HG03432 (cell line): ENCODE measurements at regions not wholly inside any gene's neighbourhood (a gene's known extent, or its start where the extent isn't known, plus 50 kb on each side); places are given as distances from the start of the nearest gene placed in this dataset.

Experiments
- ATAC-seq: cut with Tn5 transposase; IDR thresholded peaks from one replicate; pipeline ENCODE4 v1.9.1; 2021; ENCODE audit warnings: mild to moderate bottlenecking, moderate library complexity; ENCODE audit not compliant: unreplicated experiment

DNA sequence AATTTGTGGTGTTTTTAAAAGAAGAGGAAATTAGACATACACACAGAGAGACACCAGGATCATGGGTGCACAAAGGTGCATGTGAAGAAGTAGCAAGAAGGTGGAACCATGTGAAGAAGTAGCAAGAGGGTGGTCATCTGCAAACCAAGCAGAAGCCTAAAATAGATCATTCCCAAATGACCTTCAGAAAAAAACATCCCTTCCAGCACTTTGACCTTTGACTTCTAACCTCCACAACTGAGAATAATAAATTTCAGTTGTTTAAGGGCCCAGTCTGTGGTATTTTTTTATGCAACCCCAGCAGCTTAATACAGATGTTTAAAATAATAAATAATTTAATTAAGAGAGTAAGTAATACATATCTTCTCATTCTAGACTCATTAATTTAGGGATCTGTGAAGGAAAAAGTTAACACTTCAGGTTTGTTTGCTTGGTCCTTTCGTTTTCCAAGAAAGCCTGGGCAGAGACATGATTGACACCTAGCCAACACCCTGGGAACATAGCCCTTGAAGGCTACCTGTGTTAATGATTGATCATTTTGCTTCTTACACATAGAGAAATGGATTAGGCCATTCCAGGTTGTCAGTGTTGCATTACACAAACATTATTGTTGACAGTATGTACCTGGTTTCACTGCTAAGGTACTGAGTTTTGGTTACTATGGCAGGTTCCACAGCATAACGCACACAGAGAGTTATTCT is 1331.2 kb upstream of the GBE1 start:
- no peak for ATAC-seq

DNA sequence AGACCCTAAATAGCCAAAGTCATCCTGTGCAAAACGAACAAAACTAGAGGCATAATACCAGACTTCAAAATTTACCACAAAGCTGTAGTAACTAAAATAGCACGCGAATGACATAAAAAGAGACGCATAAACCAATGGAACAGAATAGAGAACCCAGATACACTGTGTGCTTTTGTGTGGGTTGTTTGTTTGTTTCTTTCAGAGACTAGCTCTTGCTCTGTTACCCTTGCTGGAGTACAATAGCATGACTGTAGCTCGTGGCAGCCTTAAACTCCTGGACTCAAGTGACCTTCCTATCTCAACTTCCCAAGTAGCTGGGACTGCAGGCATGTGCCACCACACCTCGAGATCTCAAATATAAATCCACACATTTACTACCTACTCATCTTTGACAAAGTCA is 1314.6 kb upstream of the GBE1 start:
- ATAC-seq = no peak

DNA sequence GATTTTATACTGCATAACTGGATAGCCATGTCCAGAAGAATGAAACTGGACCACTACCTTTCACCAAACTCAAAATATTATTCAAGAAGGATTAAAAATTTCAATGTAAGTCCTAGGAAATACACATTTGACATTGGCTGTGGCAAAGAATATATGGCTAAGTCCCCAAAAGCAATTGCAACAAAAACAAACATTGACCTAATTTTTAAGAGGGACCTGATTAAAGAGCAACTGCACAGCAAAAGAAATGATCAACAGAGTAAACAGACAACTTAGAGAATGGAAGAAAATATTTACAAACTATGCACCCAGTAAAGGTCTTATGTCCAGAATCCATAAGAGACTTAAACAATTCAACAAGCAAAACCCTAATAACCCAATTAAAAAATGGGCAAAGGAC is 1313.0 kb upstream of the GBE1 start:
- no peak for ATAC-seq

- no peak for ATAC-seq
These were observed 1304.5 kb upstream of the GBE1 start for GRCh38 chr3:83065851-83066460.

GRCh38 chr3:83063446-83063845 is 1302.0 kb upstream of the GBE1 start:
- no peak for ATAC-seq

GRCh38 chr3:83048556-83048955 is 1287.1 kb upstream of the GBE1 start:
- ATAC-seq = no peak

GRCh38 chr3:83039422-83039821 is 1278.0 kb upstream of the GBE1 start:
- no peak for ATAC-seq

- ATAC-seq = no peak
These were observed 1274.2 kb upstream of the GBE1 start for GRCh38 chr3:83035704-83036010.

- no peak for ATAC-seq
These were observed 1273.6 kb upstream of the GBE1 start for GRCh38 chr3:83034806-83035703.

DNA sequence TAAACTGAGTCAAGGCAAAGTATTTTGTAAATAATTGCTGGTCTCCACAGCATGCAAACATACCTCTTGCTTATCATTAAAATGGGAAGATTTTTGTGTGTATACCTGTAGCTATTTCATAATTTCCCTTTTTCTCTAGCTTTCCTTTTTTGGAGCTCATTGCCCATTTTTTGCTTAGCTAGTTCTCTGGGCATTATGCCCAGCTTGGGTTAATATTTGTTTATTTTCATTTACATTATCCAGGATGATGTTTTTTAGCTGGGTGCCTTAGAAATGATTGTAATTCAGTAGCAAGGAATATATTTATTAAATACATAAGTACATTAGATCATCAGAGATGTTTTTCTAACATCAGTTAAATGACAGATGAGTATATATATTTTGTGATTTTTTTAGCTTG is 1271.7 kb upstream of the GBE1 start:
- no peak for ATAC-seq

- no peak for ATAC-seq
These were observed 1261.6 kb upstream of the GBE1 start for GRCh38 chr3:83023086-83023485.

DNA sequence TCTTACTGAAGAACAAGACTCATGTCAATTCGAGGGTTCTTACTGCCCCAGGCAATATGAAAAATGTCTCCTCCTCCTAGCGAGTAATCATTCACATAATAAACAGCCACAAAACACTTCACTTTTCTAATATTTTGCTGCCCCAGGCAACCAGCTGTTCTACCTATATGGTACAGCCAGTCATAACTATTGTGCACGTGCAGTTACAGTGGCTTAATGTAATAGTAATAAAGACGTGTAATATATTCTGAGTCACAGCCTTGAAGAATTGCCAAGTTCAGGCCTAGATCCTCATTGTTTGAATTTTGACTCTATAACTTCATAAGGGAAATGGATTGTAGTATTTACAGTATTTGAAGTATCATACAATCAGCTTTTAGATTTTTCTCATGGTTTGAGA is 1250.0 kb upstream of the GBE1 start:
- no peak for ATAC-seq

- ATAC-seq = no peak
These were observed 1242.5 kb upstream of the GBE1 start for GRCh38 chr3:83003917-83004316.

GRCh38 chr3:83002869-83003445 is 1241.5 kb upstream of the GBE1 start:
- no peak for ATAC-seq

DNA sequence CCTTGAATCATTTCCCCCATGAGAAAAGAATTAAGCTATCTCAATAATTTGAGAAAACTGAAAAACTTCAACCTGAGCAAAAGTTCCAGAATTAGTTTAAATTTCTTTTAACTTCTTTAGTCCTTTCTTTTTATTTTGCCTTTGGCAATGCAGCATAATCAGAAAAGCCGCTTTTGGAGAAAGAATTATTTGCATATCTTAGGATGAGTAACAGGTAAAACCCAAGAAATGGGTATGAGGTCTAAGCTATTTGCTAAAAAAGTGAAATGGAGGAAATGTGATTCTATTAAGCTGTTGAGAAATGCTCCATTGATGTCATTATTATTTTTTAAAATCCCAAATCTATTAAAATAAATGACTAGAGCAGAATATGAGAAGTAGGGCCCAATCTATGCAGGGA is 1238.3 kb upstream of the GBE1 start:
- ATAC-seq = no peak

GRCh38 chr3:82978368-82978767 is 1216.9 kb upstream of the GBE1 start:
- ATAC-seq = no peak

GRCh38 chr3:82977871-82978270 is 1216.4 kb upstream of the GBE1 start:
- no peak for ATAC-seq

DNA sequence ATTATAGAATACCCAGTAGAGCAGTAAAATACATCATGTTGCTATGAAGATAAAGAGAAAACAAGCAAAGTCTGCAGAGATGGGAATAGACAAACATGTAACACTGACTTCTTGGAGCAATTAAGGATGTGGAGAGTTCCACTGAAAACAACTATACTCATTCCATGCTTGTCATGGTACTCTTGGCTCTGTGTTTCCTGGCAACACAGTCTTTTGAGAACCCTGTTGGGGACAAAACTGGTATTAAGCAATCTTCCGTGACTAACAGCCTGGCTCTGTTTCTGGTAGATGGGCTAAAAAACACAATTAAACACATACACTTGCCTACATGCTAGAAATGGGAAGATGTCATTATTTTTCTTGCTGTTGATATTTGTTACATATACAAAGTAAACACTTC is 1212.3 kb upstream of the GBE1 start:
- no peak for ATAC-seq

GRCh38 chr3:82960379-82960778 is 1198.9 kb upstream of the GBE1 start:
- ATAC-seq = no peak

DNA sequence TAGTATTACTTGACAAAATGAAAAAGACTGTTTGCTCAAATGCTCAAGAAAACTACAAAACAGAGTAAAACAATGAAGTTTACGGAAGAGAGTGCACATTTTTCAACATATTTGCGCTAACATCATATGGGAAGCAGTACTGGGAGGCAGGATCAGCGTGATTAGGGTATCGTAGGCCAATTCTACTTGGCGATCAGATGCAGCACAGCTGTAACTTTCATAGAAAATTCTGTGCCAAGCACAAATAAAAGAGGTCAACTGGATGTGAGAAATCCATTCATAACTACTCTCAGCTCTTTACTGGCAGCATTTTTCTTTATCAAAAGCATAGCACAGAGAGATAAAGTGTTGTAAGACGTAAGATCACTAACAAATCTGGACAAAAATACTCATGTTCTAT is 1196.3 kb upstream of the GBE1 start:
- ATAC-seq = no peak

GRCh38 chr3:82957079-82957478 is 1195.6 kb upstream of the GBE1 start:
- ATAC-seq = no peak

DNA sequence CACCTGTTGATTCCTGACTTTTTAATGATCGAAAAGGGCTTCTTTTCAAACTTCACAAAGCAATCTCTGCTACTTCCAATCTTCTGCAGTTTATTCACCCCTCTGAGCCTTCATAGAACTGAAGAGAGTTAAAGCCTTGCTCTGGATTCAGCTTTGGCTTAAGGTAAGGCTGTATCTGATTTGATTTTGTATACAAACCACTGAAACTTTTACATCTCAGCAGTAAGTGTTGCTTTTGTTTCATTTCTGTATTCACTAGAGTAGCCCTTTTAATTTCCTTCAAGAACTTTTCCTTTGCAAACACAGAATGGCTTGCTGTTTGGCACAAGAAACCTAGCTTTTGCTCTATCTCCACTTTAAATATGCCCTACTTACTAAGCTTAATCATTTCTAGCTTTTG is 1193.0 kb upstream of the GBE1 start:
- no peak for ATAC-seq
